HG03280 (cell line): ENCODE measurements at regions not wholly inside any gene's neighbourhood (a gene's known extent, or its start where the extent isn't known, plus 50 kb on each side); places are given as distances from the start of the nearest gene placed in this dataset.

ENCODE experiments used
- ATAC-seq: cut with Tn5 transposase; IDR thresholded peaks from one replicate; pipeline ENCODE4 v1.9.1; 2021; ENCODE audit warnings: mild to moderate bottlenecking, moderate library complexity; ENCODE audit not compliant: unreplicated experiment

DNA sequence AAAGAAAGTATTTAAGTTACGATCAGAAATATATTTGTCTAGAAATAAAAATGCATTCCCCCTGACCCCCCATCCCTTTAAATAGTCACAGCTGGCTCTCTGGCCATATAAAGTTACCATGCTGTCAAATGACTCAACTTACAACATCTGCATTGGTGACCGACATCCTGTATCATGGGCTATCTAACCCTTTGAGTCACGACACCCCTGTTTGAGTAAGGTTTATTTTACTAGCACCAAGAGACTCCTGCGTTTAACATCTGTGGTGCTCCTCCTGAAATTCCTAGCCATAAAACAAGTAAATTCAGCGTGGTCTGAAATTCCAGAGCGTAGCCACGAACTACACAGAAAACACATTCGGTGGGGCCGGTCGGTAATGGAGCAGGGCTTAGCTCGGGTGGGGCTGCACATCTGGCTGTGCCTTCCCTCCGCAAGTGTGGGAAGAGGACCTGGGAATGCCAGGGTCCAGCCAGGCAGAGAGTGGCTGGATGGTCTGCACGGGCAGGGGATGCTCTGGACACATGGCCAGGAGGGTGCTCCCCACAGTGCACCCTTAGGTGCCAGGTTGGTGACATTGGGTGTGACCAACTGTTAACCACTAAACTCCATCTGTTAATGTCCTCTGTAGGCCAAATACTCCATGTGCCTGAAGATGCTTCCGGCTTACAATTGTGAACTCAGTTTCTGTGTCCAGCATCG is 53.0 kb upstream of the CLDN14 start:
- no peak for ATAC-seq

DNA sequence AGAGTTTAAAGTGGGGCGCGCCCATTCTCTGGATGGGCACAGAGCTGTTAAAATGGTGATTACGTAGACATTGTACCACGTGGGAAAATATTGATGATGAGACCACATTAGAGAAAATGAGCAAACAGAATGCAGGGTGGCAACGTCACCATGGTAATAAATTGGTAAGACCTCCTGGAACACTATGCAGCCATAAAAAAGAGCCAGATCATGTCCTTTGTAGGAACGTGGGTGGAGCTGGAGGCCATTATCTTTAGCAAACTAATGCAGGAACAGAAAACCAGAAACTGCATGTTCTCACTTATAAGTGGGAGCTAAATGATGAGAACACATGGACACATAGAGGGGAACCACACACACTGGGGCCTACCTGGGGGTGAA is 53.5 kb upstream of the CLDN14 start:
- ATAC-seq = no peak

DNA sequence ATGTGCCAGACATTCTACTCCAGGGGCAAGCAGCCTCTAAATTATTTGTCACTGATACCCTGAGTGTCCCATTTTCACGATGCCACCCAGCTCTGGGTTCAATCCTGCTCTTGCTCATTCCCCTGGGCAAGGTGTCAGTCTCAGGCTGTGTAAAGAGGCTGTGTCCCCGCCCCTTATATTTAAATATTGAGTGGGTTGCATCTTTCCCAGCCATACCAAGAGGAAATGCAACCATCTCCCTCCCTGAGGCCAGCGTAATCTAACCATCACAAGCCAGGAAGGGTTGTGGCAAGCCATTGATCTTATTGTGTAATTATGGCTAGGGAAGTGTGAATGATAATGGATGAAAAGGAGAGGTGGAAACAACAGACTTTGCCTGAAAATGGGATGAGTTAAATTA is 54.7 kb upstream of the CLDN14 start:
- ATAC-seq = no peak

DNA sequence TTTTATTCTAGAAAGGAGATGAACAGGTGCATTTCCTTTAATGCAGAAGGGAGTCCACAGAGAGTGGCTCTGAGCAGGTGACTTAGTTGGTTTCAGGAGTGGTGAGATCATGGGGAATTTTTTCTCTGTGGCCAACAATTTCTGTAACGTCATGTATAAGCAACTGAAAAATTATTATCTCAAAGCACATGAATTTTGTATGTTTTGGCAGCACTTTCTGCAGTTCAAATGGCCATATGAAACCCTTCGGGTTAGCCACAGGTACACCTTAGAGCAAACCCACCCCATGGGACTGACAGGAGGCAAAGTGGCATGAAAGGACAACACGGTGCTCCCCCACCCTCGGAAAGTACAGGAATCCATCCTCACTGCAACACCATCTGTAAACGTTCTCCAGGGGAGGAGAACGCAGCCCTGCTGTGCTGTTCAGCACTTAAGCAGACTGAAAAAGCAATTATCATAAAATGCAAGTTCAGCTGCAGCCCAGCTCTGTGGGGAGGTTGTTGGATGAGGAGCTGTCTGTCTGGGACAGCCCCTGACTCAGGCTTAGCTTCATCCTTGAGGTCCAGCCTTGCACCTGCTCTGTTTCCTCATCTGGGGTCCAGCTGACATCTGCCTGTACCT is 55.8 kb upstream of the CLDN14 start:
- peak; percentile 67 for ATAC-seq

GRCh38 chr21:36538761-36539160 is 58.8 kb upstream of the CLDN14 start:
- no peak for ATAC-seq

DNA sequence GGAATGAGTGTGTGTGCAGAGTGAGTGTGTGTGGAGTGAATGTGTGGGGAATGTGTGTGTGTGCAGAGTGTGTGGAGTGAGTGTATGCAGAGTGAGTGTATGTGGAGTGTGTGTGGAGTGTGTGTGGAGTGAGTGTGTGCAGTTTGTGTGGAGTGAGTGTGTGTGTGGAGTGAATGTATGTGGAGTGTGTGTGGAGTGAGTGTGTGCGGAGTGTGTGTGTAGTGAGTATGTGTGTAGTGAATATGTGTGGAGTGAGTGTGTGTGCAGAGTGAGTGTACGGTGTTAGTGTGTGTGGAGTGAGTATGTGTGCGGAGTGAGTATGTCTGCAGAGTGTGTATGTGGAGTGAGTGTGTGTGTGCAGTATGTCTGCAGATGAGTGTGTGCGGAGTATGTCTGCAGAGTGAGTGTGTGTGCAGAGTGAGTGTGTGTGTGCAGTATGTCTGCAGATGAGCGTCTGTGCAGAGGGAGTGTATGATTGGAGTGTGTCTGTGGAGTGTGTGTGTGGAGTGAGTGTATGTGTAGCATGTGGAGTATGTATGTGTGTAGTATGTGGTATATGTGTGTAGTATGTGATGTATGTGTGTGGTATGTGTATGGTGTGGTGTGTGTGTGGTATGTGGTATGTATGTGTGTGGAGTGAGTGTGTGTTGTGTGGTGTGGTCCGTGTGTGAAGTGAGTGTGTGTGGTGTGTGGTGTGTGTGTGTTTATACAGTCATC is 59.7 kb upstream of the CLDN14 start:
- ATAC-seq = no peak

DNA sequence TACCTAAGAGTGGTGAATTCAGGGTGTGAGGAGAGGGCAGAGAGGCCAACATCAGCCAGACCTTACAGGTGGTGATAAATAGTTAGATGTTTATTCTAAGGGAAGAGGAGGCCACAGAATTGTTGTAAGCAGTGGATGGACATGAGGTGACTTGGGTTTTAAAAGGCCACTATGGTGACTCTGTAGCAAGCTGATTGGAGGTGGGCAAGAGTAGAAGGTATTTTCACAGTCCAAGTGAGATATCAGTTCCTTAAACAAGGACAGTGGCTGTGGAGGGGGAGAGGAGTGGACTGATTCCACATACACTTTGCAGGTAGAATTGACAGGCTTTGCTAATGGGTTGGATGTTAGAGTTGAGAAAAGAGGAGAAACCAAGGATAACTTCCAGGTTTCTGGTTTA is 60.8 kb upstream of the CLDN14 start:
- no peak for ATAC-seq

DNA sequence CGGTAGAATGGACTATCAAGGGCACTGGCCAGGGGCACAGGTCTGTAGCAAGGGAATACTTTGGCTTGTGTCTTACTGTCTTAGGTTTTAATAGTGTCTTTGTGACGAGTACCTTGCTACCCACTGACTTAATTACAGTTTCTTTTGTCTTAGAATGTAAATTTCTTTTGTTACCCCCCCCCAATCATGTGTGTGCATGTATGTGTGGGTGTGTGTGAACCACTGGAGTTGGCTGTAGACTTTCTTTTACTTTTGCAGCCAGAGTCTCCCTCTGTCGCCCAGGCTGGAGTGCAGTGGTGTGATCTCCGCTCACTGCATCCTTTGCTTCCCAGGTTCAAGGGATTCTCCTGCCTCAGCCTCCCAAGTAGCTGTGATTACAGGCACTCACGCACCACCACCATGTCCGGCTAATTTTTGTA is 61.8 kb upstream of the CLDN14 start:
- no peak for ATAC-seq

DNA sequence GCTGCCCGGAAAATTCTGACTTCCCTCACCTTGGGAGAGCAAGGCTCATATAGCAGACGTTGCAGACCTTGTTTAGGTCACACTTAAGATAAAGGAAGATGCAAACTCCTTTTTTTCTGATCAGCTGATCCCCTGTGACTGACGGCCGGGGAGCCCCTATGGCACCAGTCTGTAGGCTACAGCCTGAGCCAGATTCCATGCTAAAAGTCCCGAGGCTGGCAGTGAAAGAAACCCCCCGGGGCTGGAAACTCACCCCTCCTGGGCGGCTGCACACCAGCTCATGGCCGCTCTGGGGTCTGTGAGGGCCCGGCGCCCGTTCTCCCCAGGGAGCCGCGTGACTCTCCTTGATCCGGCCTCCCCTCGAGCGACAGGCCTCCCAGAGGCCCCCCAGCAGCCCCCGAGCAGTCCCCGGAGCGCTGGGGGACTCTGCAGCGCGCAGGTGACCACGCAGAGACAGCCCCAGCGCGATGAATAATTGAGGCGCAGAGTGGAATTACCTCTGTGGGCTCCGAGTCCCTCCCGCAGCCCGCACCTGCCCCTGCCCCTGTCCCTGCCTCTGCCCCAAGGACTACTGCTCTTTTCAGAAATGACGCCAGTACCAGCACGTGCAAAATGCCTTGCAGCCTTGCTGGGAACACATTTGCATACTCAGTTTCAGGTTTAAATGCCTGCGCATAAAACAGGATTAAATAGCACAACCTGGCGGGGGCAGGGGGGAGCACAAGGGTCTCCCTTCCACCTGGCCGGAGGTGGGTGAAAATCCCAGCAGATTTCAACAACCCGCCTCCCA is 62.6 kb upstream of the CLDN14 start:
- ATAC-seq = peak; percentile 65

DNA sequence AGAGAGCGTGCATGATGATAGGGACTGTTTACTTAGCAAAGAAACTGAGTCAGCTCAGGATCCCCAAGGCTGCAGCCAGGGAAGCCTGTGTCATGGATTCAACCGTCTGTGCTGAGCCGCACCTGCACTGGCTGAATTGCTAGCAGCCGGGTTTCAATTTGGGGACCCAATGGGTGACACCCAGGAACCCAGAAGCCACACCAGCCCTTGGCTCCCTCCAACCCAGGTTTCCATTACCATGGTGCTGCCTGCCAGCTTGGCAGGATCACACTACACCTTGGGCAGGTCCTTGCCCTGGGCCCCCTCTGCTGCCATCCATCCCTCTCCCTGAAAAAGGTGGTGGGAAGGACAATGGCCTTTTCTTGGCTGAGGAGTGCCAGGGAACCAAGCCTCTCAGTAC is 64.0 kb upstream of the CLDN14 start:
- ATAC-seq = no peak

GRCh38 chr21:36544545-36544944 is 64.6 kb upstream of the CLDN14 start:
- no peak for ATAC-seq

- ATAC-seq = no peak
Observed at GRCh38 chr21:36545776-36546511, 66.0 kb upstream of the CLDN14 start.

DNA sequence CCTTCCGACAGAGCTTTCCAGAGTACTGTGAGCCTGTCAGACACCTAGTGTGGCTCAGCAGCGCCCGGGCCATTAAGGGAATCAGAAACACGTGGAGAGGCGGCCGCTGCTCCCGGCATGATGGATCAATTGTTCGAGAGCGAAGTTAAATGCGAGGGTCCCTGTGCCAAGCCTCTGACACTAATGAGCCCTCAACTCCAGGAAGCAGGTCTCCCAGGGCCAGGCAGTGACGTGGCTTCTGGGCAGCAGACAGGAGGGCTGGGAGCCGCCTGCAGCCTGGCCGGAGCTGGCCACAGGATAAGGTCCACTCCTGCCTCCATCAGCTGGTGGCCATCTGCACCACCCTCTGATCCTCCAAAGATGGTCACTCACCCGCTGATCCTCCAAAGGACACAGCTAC is 67.5 kb upstream of the CLDN14 start:
- no peak for ATAC-seq

DNA sequence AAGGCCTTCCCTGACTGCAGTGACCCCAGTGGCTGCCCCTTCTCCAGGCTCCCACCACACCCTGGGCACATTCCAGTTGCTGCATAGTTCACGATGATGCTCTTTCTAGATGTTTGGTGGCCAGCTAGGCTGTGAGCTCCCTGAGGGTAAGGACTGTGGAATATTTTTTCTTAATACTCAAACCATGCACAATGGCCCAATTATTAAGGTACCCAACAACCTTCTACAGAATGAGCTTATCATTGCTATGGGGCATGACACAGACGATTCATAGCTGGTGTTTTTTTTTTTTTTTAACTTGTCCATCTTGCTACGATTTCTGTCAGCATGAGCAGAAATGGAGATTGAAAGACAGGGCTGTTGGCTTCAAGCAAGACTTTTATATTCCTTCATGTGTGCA is 68.9 kb upstream of the CLDN14 start:
- no peak for ATAC-seq

- ATAC-seq = no peak
Observed at GRCh38 chr21:36549470-36549869, 69.5 kb upstream of the CLDN14 start.

GRCh38 chr21:36550761-36551160 is 70.8 kb upstream of the CLDN14 start:
- ATAC-seq = no peak

- no peak for ATAC-seq
Observed at GRCh38 chr21:36551321-36551720, 71.4 kb upstream of the CLDN14 start.

DNA sequence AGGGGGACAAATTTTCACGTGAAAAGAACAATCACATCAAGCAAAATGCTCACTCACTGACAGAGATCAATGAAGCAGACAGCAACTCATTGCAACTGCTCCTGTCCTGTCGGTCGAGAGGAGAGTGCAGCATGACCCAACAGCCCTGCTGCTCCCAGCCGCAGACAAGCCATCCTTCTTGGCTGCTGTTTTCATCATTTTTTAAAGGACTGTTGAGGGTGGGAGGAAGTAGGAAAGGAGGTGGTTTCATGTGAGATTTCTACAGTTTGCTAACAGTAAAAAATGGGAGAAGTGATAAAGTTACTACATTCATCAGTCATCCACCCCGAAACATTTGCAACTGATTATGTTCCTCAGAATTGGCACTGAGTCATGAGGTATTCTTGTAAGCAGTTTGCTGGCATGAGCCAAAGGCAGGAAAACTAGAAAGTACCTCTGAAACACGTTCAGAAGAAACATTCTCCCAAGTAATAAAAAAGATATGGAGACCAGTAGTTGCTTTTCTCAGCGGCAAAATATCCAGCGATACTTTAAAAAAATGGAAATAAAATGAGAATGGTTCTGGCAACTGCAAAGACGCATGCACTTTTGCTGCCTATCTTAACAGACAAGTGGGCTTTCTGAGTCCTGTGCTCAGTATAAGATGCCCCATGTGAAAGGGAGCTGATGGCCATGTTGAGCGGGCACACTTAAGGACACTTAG is 72.0 kb upstream of the CLDN14 start:
- ATAC-seq = no peak

DNA sequence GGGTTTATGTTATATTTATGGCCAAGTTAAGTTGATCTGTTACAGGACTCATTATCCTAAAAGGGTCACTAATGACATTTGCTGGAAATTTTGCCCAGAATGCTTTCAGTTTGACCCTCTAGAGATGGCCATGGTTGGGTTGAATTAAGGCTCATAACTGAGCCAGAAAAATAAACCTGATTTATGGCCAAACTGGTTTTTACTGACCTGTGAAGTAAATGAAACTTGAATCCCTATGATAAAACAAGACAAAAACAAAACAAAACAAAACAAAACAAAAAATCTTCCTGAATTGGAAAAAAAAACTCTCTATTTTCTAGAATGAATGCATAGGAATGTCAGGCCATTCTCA is 72.5 kb upstream of the CLDN14 start:
- ATAC-seq = no peak

DNA sequence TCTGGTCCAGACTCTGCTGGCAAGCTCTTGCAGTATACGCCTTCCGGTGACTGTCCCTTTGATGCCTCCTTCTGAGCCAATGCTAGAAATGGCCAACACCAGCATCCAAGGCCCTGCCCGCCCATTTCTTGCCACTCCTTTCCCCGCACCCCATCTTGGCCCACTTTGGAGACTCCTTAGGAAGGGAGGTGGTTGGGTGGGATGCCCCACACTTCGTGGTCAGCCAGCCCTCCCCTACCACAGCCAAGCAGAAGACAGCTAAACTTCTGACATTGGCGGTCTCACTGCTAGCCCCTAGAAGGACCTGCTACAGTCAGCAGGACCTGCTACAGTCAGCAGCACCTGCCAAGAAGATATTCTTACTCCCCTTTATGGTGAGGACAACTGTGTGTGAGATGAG is 73.5 kb upstream of the CLDN14 start:
- no peak for ATAC-seq
